ENCODE measurements at regions not wholly inside any gene's neighbourhood (a gene's known extent, or its start where the extent isn't known, plus 50 kb on each side); places are given as distances from the start of the nearest gene placed in this dataset.
A peak's percentile ranks its signal among the peaks of the same experiment; 100 is the strongest.

- Histone ChIP-seq H3K79me2 (ENCODE audit: low read length) (no peaks in the 10 kb centered on the region), H3K9ac (ENCODE audit: low read length) (no peak overlapping the region), H3K27ac (ENCODE audit: low read length) (no peak overlapping the region), H3K9me3 (ENCODE audit: insufficient read depth, low read length) (no peaks in the 10 kb centered on the region), H4K20me1 (ENCODE audit: insufficient read depth, low read length) (no peaks in the 10 kb centered on the region), H3K4me3 (ENCODE audit: low read length) (no peak overlapping the region), H3K4me1 (ENCODE audit: low read length) (no peaks in the 10 kb centered on the region), H3K4me2 (ENCODE audit: low read length) (no peak overlapping the region), H2AFZ (ENCODE audit: low read depth, low read length) (no peak overlapping the region), H3K36me3 (replicated peaks; ENCODE audit: low read depth, low read length) (no peaks in the 10 kb centered on the region), H3K27me3 (ENCODE audit: low read depth, low read length) (no peaks in the 10 kb centered on the region)
- TF ChIP-seq EZH2phosphoT487 (IDR thresholded peaks at IDR 0.05; ENCODE audit: low read depth) = no peak
- TF ChIP-seq CTCF (IDR thresholded peaks at IDR 0.05; ENCODE audit: low read depth, low read length) = no peak
Measured at GRCh38 chr13:104809483-104809882, 1726.0 kb downstream of the EFNB2 start.

- Histone ChIP-seq H3K27ac (ENCODE audit: low read length) (no peak overlapping the region), H4K20me1 (ENCODE audit: insufficient read depth, low read length) (no peaks in the 10 kb centered on the region), H3K27me3 (ENCODE audit: low read depth, low read length) (no peaks in the 10 kb centered on the region), H3K4me3 (ENCODE audit: low read length) (no peak overlapping the region), H3K9me3 (ENCODE audit: insufficient read depth, low read length) (no peaks in the 10 kb centered on the region), H3K4me2 (ENCODE audit: low read length) (no peak overlapping the region), H3K4me1 (ENCODE audit: low read length) (no peaks in the 10 kb centered on the region), H3K36me3 (replicated peaks; ENCODE audit: low read depth, low read length) (no peaks in the 10 kb centered on the region), H3K9ac (ENCODE audit: low read length) (no peak overlapping the region), H2AFZ (ENCODE audit: low read depth, low read length) (0 out of 2 replicates have a peak overlapping the region, but pooled peaks have one; percentile 15), H3K79me2 (ENCODE audit: low read length) (no peaks in the 10 kb centered on the region)
- no peak for TF ChIP-seq CTCF (IDR thresholded peaks at IDR 0.05; ENCODE audit: low read depth, low read length)
- TF ChIP-seq EZH2phosphoT487 (IDR thresholded peaks at IDR 0.05; ENCODE audit: low read depth) = no peak
Measured at GRCh38 chr13:104805346-104805745, 1730.1 kb downstream of the EFNB2 start.

- no peaks in the 10 kb centered on the region for H3K27me3 ChIP-seq (ENCODE audit: low read depth, low read length)
- no peak overlapping the region for H3K4me2 ChIP-seq (ENCODE audit: low read length)
- no peaks in the 10 kb centered on the region for H3K4me1 ChIP-seq (ENCODE audit: low read length)
- H3K9ac ChIP-seq (ENCODE audit: low read length) = no peak overlapping the region
- no peak overlapping the region for H3K4me3 ChIP-seq (ENCODE audit: low read length)
- H3K79me2 ChIP-seq (ENCODE audit: low read length) = no peaks in the 10 kb centered on the region
- no peak overlapping the region for H2AFZ ChIP-seq (ENCODE audit: low read depth, low read length)
- TF ChIP-seq CTCF (IDR thresholded peaks at IDR 0.05; ENCODE audit: low read depth, low read length) (no peak), EZH2phosphoT487 (IDR thresholded peaks at IDR 0.05; ENCODE audit: low read depth) (no peak)
- H4K20me1 ChIP-seq (ENCODE audit: insufficient read depth, low read length) = no peaks in the 10 kb centered on the region
- H3K36me3 ChIP-seq (replicated peaks; ENCODE audit: low read depth, low read length) = no peaks in the 10 kb centered on the region
- H3K9me3 ChIP-seq (ENCODE audit: insufficient read depth, low read length) = no peaks in the 10 kb centered on the region
- H3K27ac ChIP-seq (ENCODE audit: low read length) = no peak overlapping the region
Measured at GRCh38 chr13:104799152-104799551, 1732.9 kb upstream of the SLC10A2 start.

GRCh38 chr13:104798486-104798885 is 1732.3 kb upstream of the SLC10A2 start:
- H3K79me2 ChIP-seq (ENCODE audit: low read length) = no peaks in the 10 kb centered on the region

More at GRCh38 chr13:104798486-104798885, 1732.3 kb upstream of the SLC10A2 start:
- no peaks in the 10 kb centered on the region for H3K9me3 ChIP-seq (ENCODE audit: insufficient read depth, low read length)
- no peaks in the 10 kb centered on the region for H3K36me3 ChIP-seq (replicated peaks; ENCODE audit: low read depth, low read length)
- no peak overlapping the region for H3K9ac ChIP-seq (ENCODE audit: low read length)
- H3K27ac ChIP-seq (ENCODE audit: low read length) = no peak overlapping the region
- H2AFZ ChIP-seq (ENCODE audit: low read depth, low read length) = no peak overlapping the region
- no peaks in the 10 kb centered on the region for H3K4me1 ChIP-seq (ENCODE audit: low read length)
- no peak overlapping the region for H3K4me3 ChIP-seq (ENCODE audit: low read length)
- H4K20me1 ChIP-seq (ENCODE audit: insufficient read depth, low read length) = no peaks in the 10 kb centered on the region
- no peak for TF ChIP-seq EZH2phosphoT487 (IDR thresholded peaks at IDR 0.05; ENCODE audit: low read depth)
- no peak for TF ChIP-seq CTCF (IDR thresholded peaks at IDR 0.05; ENCODE audit: low read depth, low read length)
- H3K4me2 ChIP-seq (ENCODE audit: low read length) = no peak overlapping the region
- H3K27me3 ChIP-seq (ENCODE audit: low read depth, low read length) = no peaks in the 10 kb centered on the region

All from OCI-LY3 (cell line).